ENCODE measurements at regions not wholly inside any gene's neighbourhood (a gene's known extent, or its start where the extent isn't known, plus 50 kb on each side); places are given as distances from the start of the nearest gene placed in this dataset.

DNA sequence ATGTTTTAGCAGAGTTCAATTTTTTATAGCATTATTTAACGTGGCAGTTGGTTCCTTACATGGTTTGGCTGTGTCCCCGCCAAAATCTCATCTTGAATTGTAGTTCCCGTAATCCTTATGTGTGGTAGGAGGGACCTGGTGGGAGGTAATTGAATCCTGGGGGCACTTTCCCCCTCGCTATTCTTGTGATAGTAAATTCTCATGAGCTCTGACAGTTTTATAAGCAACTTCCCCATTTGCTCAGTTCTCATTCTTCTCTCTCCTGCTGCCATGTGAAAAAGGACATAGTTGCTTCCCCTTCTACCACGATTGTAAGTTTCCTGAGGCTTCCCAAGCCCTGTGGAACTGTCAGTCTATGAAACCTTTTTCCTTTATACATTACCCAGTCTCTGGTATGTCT lies 329.5 kb downstream of the GRIA2 start:
- Histone ChIP-seq H4K20me1 (ENCODE audit: control insufficient read depth, insufficient read depth, low read depth, low read length) (no peaks in the 10 kb centered on the region), H3K27ac (ENCODE audit: low read depth, low read length) (no peak overlapping the region), H3K4me3 (ENCODE audit: low read length) (no peak overlapping the region), H3K36me3 (ENCODE audit: control insufficient read depth, low read length) (no peaks in the 10 kb centered on the region), H3K9me2 (replicated peaks; ENCODE audit: control insufficient read depth, low read length) (no peaks in the 10 kb centered on the region), H3K9me3 (ENCODE audit: control insufficient read depth, insufficient read depth, low read length) (no peaks in the 10 kb centered on the region), H3K27me3 (ENCODE audit: control insufficient read depth, low read length) (no peaks in the 10 kb centered on the region), H3K79me2 (ENCODE audit: control insufficient read depth, low read length) (no peaks in the 10 kb centered on the region), H3K4me1 (ENCODE audit: control insufficient read depth, low read length) (no peaks in the 10 kb centered on the region), H3K4me2 (ENCODE audit: low read length) (no peak overlapping the region), H3F3A (ENCODE audit: control insufficient read depth, insufficient read depth) (no peaks in the 10 kb centered on the region)
- no peak for TF ChIP-seq EZH2phosphoT487 (IDR thresholded peaks at IDR 0.05; ENCODE audit: borderline replicate concordance, low read length)
- TF ChIP-seq, protein P1, sequence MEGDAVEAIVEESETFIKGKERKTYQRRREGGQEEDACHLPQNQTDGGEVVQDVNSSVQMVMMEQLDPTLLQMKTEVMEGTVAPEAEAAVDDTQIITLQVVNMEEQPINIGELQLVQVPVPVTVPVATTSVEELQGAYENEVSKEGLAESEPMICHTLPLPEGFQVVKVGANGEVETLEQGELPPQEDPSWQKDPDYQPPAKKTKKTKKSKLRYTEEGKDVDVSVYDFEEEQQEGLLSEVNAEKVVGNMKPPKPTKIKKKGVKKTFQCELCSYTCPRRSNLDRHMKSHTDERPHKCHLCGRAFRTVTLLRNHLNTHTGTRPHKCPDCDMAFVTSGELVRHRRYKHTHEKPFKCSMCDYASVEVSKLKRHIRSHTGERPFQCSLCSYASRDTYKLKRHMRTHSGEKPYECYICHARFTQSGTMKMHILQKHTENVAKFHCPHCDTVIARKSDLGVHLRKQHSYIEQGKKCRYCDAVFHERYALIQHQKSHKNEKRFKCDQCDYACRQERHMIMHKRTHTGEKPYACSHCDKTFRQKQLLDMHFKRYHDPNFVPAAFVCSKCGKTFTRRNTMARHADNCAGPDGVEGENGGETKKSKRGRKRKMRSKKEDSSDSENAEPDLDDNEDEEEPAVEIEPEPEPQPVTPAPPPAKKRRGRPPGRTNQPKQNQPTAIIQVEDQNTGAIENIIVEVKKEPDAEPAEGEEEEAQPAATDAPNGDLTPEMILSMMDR (IDR thresholded peaks at IDR 0.05; ENCODE audit: low read depth, low read length, poor library complexity, severe bottlenecking), result no peak

DNA sequence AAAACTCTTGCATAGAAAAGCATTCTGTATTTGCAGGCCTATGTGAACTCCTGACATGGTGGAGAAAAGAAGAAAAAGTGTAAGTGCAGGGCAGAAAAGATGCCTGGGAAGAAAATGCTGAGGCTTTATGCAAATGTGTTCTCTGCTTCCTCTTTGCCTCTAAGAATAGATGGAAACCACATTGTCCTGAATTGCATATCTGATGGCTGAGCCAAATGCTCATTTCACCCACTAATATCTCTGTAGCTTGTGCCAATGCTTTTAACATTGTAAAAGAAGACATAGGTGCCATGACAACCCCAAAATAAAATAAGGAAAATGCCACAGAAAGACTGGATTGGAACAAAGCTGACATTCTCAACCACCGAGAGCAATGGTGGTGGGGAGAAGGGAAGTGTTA lies 307.4 kb downstream of the GRIA2 start:
- Histone ChIP-seq H3K4me2 (ENCODE audit: low read length) (no peak overlapping the region), H3K4me1 (ENCODE audit: control insufficient read depth, low read length) (no peaks in the 10 kb centered on the region), H3K9me3 (ENCODE audit: control insufficient read depth, insufficient read depth, low read length) (peaks cover 9% of the 10 kb centered on the region; the same call in 1 of the 2 replicates), H3K4me3 (ENCODE audit: low read length) (no peak overlapping the region), H3K36me3 (ENCODE audit: control insufficient read depth, low read length) (no peaks in the 10 kb centered on the region), H3K9me2 (replicated peaks; ENCODE audit: control insufficient read depth, low read length) (no peaks in the 10 kb centered on the region), H3F3A (ENCODE audit: control insufficient read depth, insufficient read depth) (no peaks in the 10 kb centered on the region), H3K27me3 (ENCODE audit: control insufficient read depth, low read length) (no peaks in the 10 kb centered on the region), H3K27ac (ENCODE audit: low read depth, low read length) (no peak overlapping the region), H4K20me1 (ENCODE audit: control insufficient read depth, insufficient read depth, low read depth, low read length) (no peaks in the 10 kb centered on the region), H3K79me2 (ENCODE audit: control insufficient read depth, low read length) (no peaks in the 10 kb centered on the region)
- TF ChIP-seq EZH2phosphoT487 (IDR thresholded peaks at IDR 0.05; ENCODE audit: borderline replicate concordance, low read length), result no peak
- TF ChIP-seq, protein P1 (IDR thresholded peaks at IDR 0.05; ENCODE audit: low read depth, low read length, poor library complexity, severe bottlenecking), result no peak

DNA sequence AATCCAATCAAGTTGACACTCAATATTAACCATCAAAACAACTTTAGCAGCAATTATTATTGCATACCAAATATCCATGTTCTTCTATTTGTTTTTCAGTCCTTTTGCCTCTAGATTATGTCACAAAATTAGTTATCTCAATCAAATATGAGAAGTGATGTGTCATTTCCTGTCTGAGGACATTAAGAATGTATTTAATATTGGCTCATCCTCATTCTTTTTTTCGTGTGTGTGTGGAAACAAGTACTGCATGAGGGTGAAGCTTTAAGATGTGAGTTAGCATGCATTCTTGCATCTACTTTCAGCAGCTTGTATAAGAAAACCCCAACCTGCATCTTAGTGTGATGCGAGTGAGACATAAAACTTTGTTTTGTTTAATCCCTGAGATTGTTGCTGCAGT lies 301.4 kb downstream of the GRIA2 start:
- Histone ChIP-seq H3K79me2 (ENCODE audit: control insufficient read depth, low read length) (no peaks in the 10 kb centered on the region), H3F3A (ENCODE audit: control insufficient read depth, insufficient read depth) (no peaks in the 10 kb centered on the region), H3K4me2 (ENCODE audit: low read length) (no peak overlapping the region), H3K27me3 (ENCODE audit: control insufficient read depth, low read length) (no peaks in the 10 kb centered on the region), H4K20me1 (ENCODE audit: control insufficient read depth, insufficient read depth, low read depth, low read length) (no peaks in the 10 kb centered on the region), H3K9me2 (replicated peaks; ENCODE audit: control insufficient read depth, low read length) (no peaks in the 10 kb centered on the region), H3K36me3 (ENCODE audit: control insufficient read depth, low read length) (no peaks in the 10 kb centered on the region), H3K9me3 (ENCODE audit: control insufficient read depth, insufficient read depth, low read length) (no peaks in the 10 kb centered on the region; the same call in 1 of the 2 replicates), H3K4me3 (ENCODE audit: low read length) (no peak overlapping the region), H3K27ac (ENCODE audit: low read depth, low read length) (no peak overlapping the region), H3K4me1 (ENCODE audit: control insufficient read depth, low read length) (no peaks in the 10 kb centered on the region)
- TF ChIP-seq EZH2phosphoT487 (IDR thresholded peaks at IDR 0.05; ENCODE audit: borderline replicate concordance, low read length), result no peak
- TF ChIP-seq, protein P1 (IDR thresholded peaks at IDR 0.05; ENCODE audit: low read depth, low read length, poor library complexity, severe bottlenecking), result no peak

DNA sequence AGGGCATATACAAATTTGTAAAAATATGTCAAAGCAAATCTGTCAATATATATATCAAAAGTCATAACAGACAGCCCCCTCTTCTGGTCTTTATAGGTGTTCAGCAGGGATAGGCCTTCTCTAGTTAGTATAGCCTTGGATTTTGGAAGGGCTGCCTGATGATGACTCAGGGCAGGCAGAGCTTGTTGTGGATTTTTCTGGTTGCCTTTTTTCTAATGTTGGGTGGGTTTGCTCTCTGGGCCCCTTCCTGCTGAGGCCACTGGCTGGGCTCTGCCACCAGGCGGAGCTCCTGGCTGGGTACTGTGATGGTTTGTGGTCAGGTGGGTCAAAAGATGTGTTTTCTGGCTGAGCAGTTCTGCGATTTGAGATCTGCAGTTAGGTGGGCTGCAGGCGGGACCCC lies 294.2 kb downstream of the GRIA2 start:
- Histone ChIP-seq H3K4me2 (ENCODE audit: low read length) (no peak overlapping the region), H3F3A (ENCODE audit: control insufficient read depth, insufficient read depth) (no peaks in the 10 kb centered on the region), H3K36me3 (ENCODE audit: control insufficient read depth, low read length) (no peaks in the 10 kb centered on the region), H3K9me3 (ENCODE audit: control insufficient read depth, insufficient read depth, low read length) (no peaks in the 10 kb centered on the region), H3K79me2 (ENCODE audit: control insufficient read depth, low read length) (no peaks in the 10 kb centered on the region), H3K27me3 (ENCODE audit: control insufficient read depth, low read length) (no peaks in the 10 kb centered on the region), H3K4me3 (ENCODE audit: low read length) (no peak overlapping the region), H3K9me2 (replicated peaks; ENCODE audit: control insufficient read depth, low read length) (no peaks in the 10 kb centered on the region), H3K4me1 (ENCODE audit: control insufficient read depth, low read length) (no peaks in the 10 kb centered on the region), H3K27ac (ENCODE audit: low read depth, low read length) (no peak overlapping the region), H4K20me1 (ENCODE audit: control insufficient read depth, insufficient read depth, low read depth, low read length) (no peaks in the 10 kb centered on the region)
- TF ChIP-seq EZH2phosphoT487 (IDR thresholded peaks at IDR 0.05; ENCODE audit: borderline replicate concordance, low read length), result no peak
- TF ChIP-seq, protein P1 (IDR thresholded peaks at IDR 0.05; ENCODE audit: low read depth, low read length, poor library complexity, severe bottlenecking), result no peak

Data from DOHH2 (cell line).